ENCODE measurements at regions not wholly inside any gene's neighbourhood (a gene's known extent, or its start where the extent isn't known, plus 50 kb on each side); places are given as distances from the start of the nearest gene placed in this dataset.

DNA sequence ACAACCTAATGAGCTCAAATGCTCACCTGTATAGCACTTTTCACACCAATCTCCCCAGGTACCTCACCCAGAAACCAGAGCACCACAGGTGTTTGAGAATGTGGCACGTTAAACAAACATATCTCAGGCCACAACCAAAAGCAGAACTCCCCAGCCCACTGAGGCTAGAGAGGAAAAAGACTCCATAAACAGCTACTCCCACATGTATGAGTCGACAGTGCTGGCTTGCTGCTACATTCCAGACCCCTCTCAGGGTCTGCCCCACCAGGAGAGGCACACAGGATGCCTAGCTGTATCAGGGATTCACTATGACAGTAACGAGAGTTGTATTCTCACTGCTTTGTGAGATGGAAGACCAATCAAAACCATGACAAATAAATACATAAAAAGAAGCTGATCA is 242.6 kb upstream of the ARID1B start:
- H4K20me1 ChIP-seq (ENCODE audit: insufficient read depth, low read length), result no peaks in the 10 kb centered on the region
- H3K9ac ChIP-seq (ENCODE audit: low read depth, low read length), result no peak overlapping the region
- no peak overlapping the region for H2AFZ ChIP-seq (replicated peaks; ENCODE audit: low read length, poor library complexity)
- dilution Hi-C loops (cut with HindIII; ENCODE audit: low sequenced_read_pairs, unreplicated experiment), result no loop called here
- no peaks in the 10 kb centered on the region for H3K9me1 ChIP-seq (ENCODE audit: insufficient read depth, low read length)
- H2BK15ac ChIP-seq (ENCODE audit: low read depth, low read length), result no peak overlapping the region
- in situ Hi-C loops (cut with MboI; ENCODE audit: low sequenced_read_pairs), result no loop called here
- WGBS, 2 experiments (ENCODE audit: extremely low coverage in 2 of 2, insufficient read length in 1 of 2), result no CpG with 5 or more reads among the region's 3 CpGs
- H2AK9ac ChIP-seq (replicated peaks; ENCODE audit: low read depth, low read length, poor library complexity), result no peak overlapping the region
- H2BK20ac ChIP-seq (ENCODE audit: low read depth, low read length), result no peak overlapping the region
- H3K4ac ChIP-seq (ENCODE audit: low read depth, low read length), result no peak overlapping the region
- H4K91ac ChIP-seq (ENCODE audit: insufficient read depth, low read depth, low read length), result no peak overlapping the region
- no peak overlapping the region for H2BK5ac ChIP-seq (ENCODE audit: low read depth, low read length, poor library complexity, severe bottlenecking)
- H3K79me1 ChIP-seq (ENCODE audit: low read depth in 1 of 2, low read length in 2 of 2), result no peaks in the 10 kb centered on the region
- intact Hi-C loops (cut with micrococcal nuclease), result no loop called here
- H3K18ac ChIP-seq (ENCODE audit: low read depth, low read length), result no peak overlapping the region
- H3K4me2 ChIP-seq (ENCODE audit: low read depth, low read length), result no peak overlapping the region
- H3K36me3 ChIP-seq (ENCODE audit: control insufficient read depth, insufficient read depth, low read length), result no peaks in the 10 kb centered on the region
- H4K5ac ChIP-seq (ENCODE audit: low read depth, low read length), result no peak overlapping the region
- H3K23ac ChIP-seq (ENCODE audit: low read depth, low read length), result no peak overlapping the region
- ChIA-PET POLR2A (ENCODE audit: unreplicated experiment) (no interaction called here), CTCF (no interaction called here)
- TF ChIP-seq, protein P1, sequence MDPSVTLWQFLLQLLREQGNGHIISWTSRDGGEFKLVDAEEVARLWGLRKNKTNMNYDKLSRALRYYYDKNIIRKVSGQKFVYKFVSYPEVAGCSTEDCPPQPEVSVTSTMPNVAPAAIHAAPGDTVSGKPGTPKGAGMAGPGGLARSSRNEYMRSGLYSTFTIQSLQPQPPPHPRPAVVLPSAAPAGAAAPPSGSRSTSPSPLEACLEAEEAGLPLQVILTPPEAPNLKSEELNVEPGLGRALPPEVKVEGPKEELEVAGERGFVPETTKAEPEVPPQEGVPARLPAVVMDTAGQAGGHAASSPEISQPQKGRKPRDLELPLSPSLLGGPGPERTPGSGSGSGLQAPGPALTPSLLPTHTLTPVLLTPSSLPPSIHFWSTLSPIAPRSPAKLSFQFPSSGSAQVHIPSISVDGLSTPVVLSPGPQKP (IDR thresholded peaks at IDR 0.05; ENCODE audit: borderline replicate concordance, low read depth, low read length), result no peak
- TF ChIP-seq, protein P2, sequence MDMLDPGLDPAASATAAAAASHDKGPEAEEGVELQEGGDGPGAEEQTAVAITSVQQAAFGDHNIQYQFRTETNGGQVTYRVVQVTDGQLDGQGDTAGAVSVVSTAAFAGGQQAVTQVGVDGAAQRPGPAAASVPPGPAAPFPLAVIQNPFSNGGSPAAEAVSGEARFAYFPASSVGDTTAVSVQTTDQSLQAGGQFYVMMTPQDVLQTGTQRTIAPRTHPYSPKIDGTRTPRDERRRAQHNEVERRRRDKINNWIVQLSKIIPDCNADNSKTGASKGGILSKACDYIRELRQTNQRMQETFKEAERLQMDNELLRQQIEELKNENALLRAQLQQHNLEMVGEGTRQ (IDR thresholded peaks at IDR 0.05; ENCODE audit: low read depth, low read length), result no peak
- TF ChIP-seq RCOR1 (IDR thresholded peaks at IDR 0.05; ENCODE audit: insufficient replicate concordance, low read length) (no peak), CEBPB (IDR thresholded peaks at IDR 0.05; ENCODE audit: low read depth, low read length) (no peak), SMC3 (IDR thresholded peaks at IDR 0.05; ENCODE audit: low read depth, low read length) (no peak), MAZ (IDR thresholded peaks at IDR 0.05; ENCODE audit: borderline replicate concordance, low read depth, low read length) (no peak), RAD21 (IDR thresholded peaks at IDR 0.05; ENCODE audit: low read length) (no peak), POLR2A (IDR thresholded peaks at IDR 0.05; ENCODE audit: low read depth, low read length) (no peak), MXI1 (IDR thresholded peaks at IDR 0.05; ENCODE audit: borderline replicate concordance, low read depth, low read length) (no peak), NFE2L2 (IDR thresholded peaks at IDR 0.05; ENCODE audit: low read depth, low read length) (no peak), FOS (IDR thresholded peaks at IDR 0.05; ENCODE audit: low read depth, low read length) (no peak), CHD1 (IDR thresholded peaks at IDR 0.05; ENCODE audit: low read depth, low read length) (no peak), MAFK (IDR thresholded peaks at IDR 0.05; ENCODE audit: low read depth, low read length) (no peak), BHLHE40 (IDR thresholded peaks at IDR 0.05; ENCODE audit: low read depth, low read length) (no peak), RFX5 (IDR thresholded peaks at IDR 0.05; ENCODE audit: low read depth, low read length) (no peak)
- TF ChIP-seq, protein P3, sequence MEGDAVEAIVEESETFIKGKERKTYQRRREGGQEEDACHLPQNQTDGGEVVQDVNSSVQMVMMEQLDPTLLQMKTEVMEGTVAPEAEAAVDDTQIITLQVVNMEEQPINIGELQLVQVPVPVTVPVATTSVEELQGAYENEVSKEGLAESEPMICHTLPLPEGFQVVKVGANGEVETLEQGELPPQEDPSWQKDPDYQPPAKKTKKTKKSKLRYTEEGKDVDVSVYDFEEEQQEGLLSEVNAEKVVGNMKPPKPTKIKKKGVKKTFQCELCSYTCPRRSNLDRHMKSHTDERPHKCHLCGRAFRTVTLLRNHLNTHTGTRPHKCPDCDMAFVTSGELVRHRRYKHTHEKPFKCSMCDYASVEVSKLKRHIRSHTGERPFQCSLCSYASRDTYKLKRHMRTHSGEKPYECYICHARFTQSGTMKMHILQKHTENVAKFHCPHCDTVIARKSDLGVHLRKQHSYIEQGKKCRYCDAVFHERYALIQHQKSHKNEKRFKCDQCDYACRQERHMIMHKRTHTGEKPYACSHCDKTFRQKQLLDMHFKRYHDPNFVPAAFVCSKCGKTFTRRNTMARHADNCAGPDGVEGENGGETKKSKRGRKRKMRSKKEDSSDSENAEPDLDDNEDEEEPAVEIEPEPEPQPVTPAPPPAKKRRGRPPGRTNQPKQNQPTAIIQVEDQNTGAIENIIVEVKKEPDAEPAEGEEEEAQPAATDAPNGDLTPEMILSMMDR (conservative IDR thresholded peaks at IDR 0.05; ENCODE audit: low read depth, low read length), result no peak
- H2AK5ac ChIP-seq (ENCODE audit: low read depth, low read length), result no peak overlapping the region
- no peak overlapping the region for H4K8ac ChIP-seq (ENCODE audit: low read depth in 2 of 2, low read length in 2 of 2)
- no peak overlapping the region for H3K27ac ChIP-seq (ENCODE audit: insufficient read depth, low read length)
- no TSS peak for BruUV-seq (replicated peaks)
- ATAC-seq (ENCODE audit: low read depth) (no peak), DNase-seq (no peak)
- peaks cover 7% of the 10 kb centered on the region for H3K27me3 ChIP-seq (ENCODE audit: control insufficient read depth, insufficient read depth, low read length)
- H3K56ac ChIP-seq (ENCODE audit: extremely low read depth, insufficient read depth, low read length), result no peak overlapping the region
- H3K4me3 ChIP-seq (ENCODE audit: insufficient read depth, low read depth, low read length), result no peak overlapping the region
- H2BK120ac ChIP-seq (ENCODE audit: low read depth, low read length), result no peak overlapping the region
- H3K14ac ChIP-seq (replicated peaks; ENCODE audit: low read depth, low read length), result no peak overlapping the region
- no peaks in the 10 kb centered on the region for H3K9me3 ChIP-seq (ENCODE audit: control insufficient read depth, insufficient read depth, low read length)
- H3K4me1 ChIP-seq (ENCODE audit: control insufficient read depth, insufficient read depth, low read length), result no peaks in the 10 kb centered on the region
